Fibroblast of lung (primary cell): ENCODE measurements at regions not wholly inside any gene's neighbourhood (a gene's known extent, or its start where the extent isn't known, plus 50 kb on each side); places are given as distances from the start of the nearest gene placed in this dataset.

Experiments used
- EZH2 ChIP-seq: IDR thresholded peaks from 2 replicates; pipeline ENCODE4 v1.5.1; 2012; ENCODE audit warnings: low read length, control low read depth, mild to moderate bottlenecking; ENCODE audit errors: missing control alignments
- TF ChIP-seq, protein P1 (sequence below), 2 donors: IDR thresholded peaks in 1 of 2; conservative IDR thresholded peaks in 1 of 2; 1 replicate in 1 of 2; 2 replicates in 1 of 2; pipeline ENCODE4 v1.5.1; 2011 to 2012; ENCODE audit warnings: low read length in 2 of 2, control low read depth in 1 of 2, inconsistent platforms in 1 of 2, low read depth in 1 of 2, mild to moderate bottlenecking in 1 of 2

DNA sequence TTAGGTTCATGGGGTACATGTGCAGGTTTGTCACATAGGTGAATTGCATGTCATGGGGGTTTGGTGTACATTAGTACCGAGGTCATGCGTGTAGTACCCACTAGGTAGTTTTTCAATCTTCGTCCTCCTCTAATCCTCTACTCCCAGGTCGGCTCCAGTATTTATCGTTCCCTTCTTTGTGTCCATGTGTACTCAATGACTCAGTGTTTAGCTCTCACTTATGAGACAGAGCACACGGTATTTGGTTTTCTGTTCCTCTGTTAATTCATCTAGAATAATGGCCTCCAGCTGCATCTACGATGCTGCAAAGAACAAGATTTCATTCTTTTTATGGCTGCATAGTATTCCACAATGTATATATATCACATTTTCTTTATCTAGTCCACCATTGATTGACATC lies 850.9 kb upstream of the MDGA2 start:
- TF ChIP-seq, protein P1, sequence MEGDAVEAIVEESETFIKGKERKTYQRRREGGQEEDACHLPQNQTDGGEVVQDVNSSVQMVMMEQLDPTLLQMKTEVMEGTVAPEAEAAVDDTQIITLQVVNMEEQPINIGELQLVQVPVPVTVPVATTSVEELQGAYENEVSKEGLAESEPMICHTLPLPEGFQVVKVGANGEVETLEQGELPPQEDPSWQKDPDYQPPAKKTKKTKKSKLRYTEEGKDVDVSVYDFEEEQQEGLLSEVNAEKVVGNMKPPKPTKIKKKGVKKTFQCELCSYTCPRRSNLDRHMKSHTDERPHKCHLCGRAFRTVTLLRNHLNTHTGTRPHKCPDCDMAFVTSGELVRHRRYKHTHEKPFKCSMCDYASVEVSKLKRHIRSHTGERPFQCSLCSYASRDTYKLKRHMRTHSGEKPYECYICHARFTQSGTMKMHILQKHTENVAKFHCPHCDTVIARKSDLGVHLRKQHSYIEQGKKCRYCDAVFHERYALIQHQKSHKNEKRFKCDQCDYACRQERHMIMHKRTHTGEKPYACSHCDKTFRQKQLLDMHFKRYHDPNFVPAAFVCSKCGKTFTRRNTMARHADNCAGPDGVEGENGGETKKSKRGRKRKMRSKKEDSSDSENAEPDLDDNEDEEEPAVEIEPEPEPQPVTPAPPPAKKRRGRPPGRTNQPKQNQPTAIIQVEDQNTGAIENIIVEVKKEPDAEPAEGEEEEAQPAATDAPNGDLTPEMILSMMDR (conservative IDR thresholded peaks at IDR 0.05 in 1 of 2, IDR thresholded peaks at IDR 0.05 in 1 of 2; ENCODE audit: low read depth in 1 of 2, low read length in 2 of 2) = no peak
- no peak for TF ChIP-seq EZH2
